HG03103 (cell line): ENCODE measurements at regions not wholly inside any gene's neighbourhood (a gene's known extent, or its start where the extent isn't known, plus 50 kb on each side); places are given as distances from the start of the nearest gene placed in this dataset.
"Not testable (repeated sequence)": the region's sequence is repeated elsewhere in the genome, so short reads cannot be mapped to it uniquely, and the experiment has no call there.

Experiments used
- ATAC-seq: cut with Tn5 transposase; IDR thresholded peaks from one replicate; pipeline ENCODE4 v1.9.1; 2021; ENCODE audit warnings: low read depth; ENCODE audit not compliant: unreplicated experiment

- ATAC-seq = no peak
Measured at GRCh38 chr4:116202524-116202923, 882.9 kb downstream of the TRAM1L1 start.

GRCh38 chr4:116197317-116197809 is 888.0 kb downstream of the TRAM1L1 start:
- ATAC-seq = no peak

GRCh38 chr4:116183241-116183640 is 902.1 kb downstream of the TRAM1L1 start:
- ATAC-seq = no peak

- ATAC-seq = no peak
Measured at GRCh38 chr4:116180157-116180601, 905.2 kb downstream of the TRAM1L1 start.

GRCh38 chr4:116151371-116151770 is 934.0 kb downstream of the TRAM1L1 start:
- not testable (repeated sequence) for ATAC-seq

GRCh38 chr4:116150152-116150551 is 935.2 kb downstream of the TRAM1L1 start:
- no peak for ATAC-seq

GRCh38 chr4:116143198-116143597 is 942.2 kb downstream of the TRAM1L1 start:
- no peak for ATAC-seq

- no peak for ATAC-seq
Measured at GRCh38 chr4:116132946-116133345, 952.4 kb downstream of the TRAM1L1 start.

GRCh38 chr4:116126794-116127193 is 958.6 kb downstream of the TRAM1L1 start:
- ATAC-seq = no peak

- ATAC-seq = no peak
Measured at GRCh38 chr4:116122124-116122523, 963.3 kb downstream of the TRAM1L1 start.

- no peak for ATAC-seq
Measured at GRCh38 chr4:116118221-116118620, 967.2 kb downstream of the TRAM1L1 start.

GRCh38 chr4:116112861-116113260 is 972.5 kb downstream of the TRAM1L1 start:
- not testable (repeated sequence) for ATAC-seq

GRCh38 chr4:116110713-116111112 is 974.7 kb downstream of the TRAM1L1 start:
- ATAC-seq = no peak

GRCh38 chr4:116108606-116109005 is 976.8 kb downstream of the TRAM1L1 start:
- no peak for ATAC-seq

- ATAC-seq = no peak
Measured at GRCh38 chr4:116101321-116101720, 984.1 kb downstream of the TRAM1L1 start.

- ATAC-seq = no peak
Measured at GRCh38 chr4:116099596-116099995, 985.8 kb downstream of the TRAM1L1 start.

GRCh38 chr4:116097353-116097752 is 983.9 kb upstream of the NDST4 start:
- ATAC-seq = not testable (repeated sequence)

- ATAC-seq = no peak
Measured at GRCh38 chr4:116092961-116093360, 979.5 kb upstream of the NDST4 start.

- ATAC-seq = no peak
Measured at GRCh38 chr4:116088771-116089170, 975.4 kb upstream of the NDST4 start.

- no peak for ATAC-seq
Measured at GRCh38 chr4:116082808-116083366, 969.5 kb upstream of the NDST4 start.

- ATAC-seq = no peak
Measured at GRCh38 chr4:116073051-116073450, 959.6 kb upstream of the NDST4 start.

- no peak for ATAC-seq
Measured at GRCh38 chr4:116070283-116070682, 956.9 kb upstream of the NDST4 start.
